H1 (cell line): ENCODE measurements at regions not wholly inside any gene's neighbourhood (a gene's known extent, or its start where the extent isn't known, plus 50 kb on each side); places are given as distances from the start of the nearest gene placed in this dataset.
A peak's percentile ranks its signal among the peaks of the same experiment; 100 is the strongest.

ENCODE experiments used
- CTCF ChIA-PET: fragments of 300-600 bp; sonication (Branson Sonifier 250); formaldehyde crosslinking; loops from one replicate; lab custom pipeline; 2021; ENCODE audit not compliant: partially characterized antibody; lab: Charles Lee
- POLR2A ChIA-PET: fragments of 300-600 bp; sonication (Branson Sonifier 250); formaldehyde crosslinking; loops from one replicate; lab custom pipeline; 2021; ENCODE audit warnings: inconsistent platforms; ENCODE audit not compliant: partially characterized antibody; lab: Charles Lee
- DNase-seq, 2 experiments: peaks; one replicate each; pipeline versions ENCODE4 v3.0.0 to v3.0.0-alpha.2; 2010 to 2022; ENCODE audit warnings: low spot score in 2 of 2, low read depth in 1 of 2, mixed read lengths in 1 of 2
- FAIRE-seq: peaks from 2 replicates; lab custom pipeline; 2011; peaks lifted over from hg19 to GRCh38; lab: Jason Lieb, UNC
- H2AFZ ChIP-seq: 2 replicates; pipeline ENCODE4 v1.8.1; 2012; ENCODE audit warnings: low read length, inconsistent platforms
- H2AK5ac ChIP-seq: 2 replicates; pipeline ENCODE4 v1.6.1; 2013; ENCODE audit warnings: low read depth, low read length
- H2BK120ac ChIP-seq: replicated peaks from 2 replicates; pipeline ENCODE3; 2013; ENCODE audit warnings: low read depth, low read length, inconsistent platforms
- H2BK12ac ChIP-seq: 2 replicates; pipeline ENCODE4 v1.6.1; 2013; ENCODE audit warnings: low read depth, low read length
- H2BK15ac ChIP-seq: 2 replicates; pipeline ENCODE4 v1.6.1; 2013; ENCODE audit warnings: low read length
- H2BK20ac ChIP-seq: 2 replicates; pipeline ENCODE4 v1.6.1; 2013; ENCODE audit warnings: low read length
- H2BK5ac ChIP-seq: 2 replicates; pipeline ENCODE4 v1.6.1; 2013; ENCODE audit warnings: low read depth, low read length
- H3K14ac ChIP-seq: 2 replicates; pipeline ENCODE4 v1.6.1; 2013; ENCODE audit warnings: inconsistent platforms; ENCODE audit not compliant: insufficient read length
- H3K18ac ChIP-seq: 2 replicates; pipeline ENCODE4 v1.6.1; 2013; ENCODE audit warnings: low read length; ENCODE audit errors: extremely low read depth
- H3K23ac ChIP-seq: 2 replicates; pipeline ENCODE4 v1.6.1; 2013; ENCODE audit warnings: inconsistent platforms; ENCODE audit not compliant: insufficient read length
- H3K23me2 ChIP-seq: 2 replicates; pipeline ENCODE4 v1.6.1; 2013; ENCODE audit warnings: low read depth, low read length
- H3K27ac ChIP-seq: 2 replicates; pipeline ENCODE4 v1.6.1; 2011; ENCODE audit warnings: low read depth, low read length, inconsistent platforms
- H3K27me3 ChIP-seq, 4 experiments: replicated peaks in 1 of 4; 1 replicate in 1 of 4; 2 replicates in 3 of 4; pipeline versions ENCODE4 v1.6.1 to v1.8.1; 2011 to 2013; ENCODE audit warnings: low read length in 3 of 4, mild to moderate bottlenecking in 3 of 4, inconsistent platforms in 2 of 4, mixed read lengths in 2 of 4, moderate library complexity in 1 of 4; ENCODE audit not compliant: control insufficient read depth in 3 of 4, insufficient read depth in 3 of 4; ENCODE audit errors: extremely low read depth in 1 of 4
- H3K36me3 ChIP-seq, 4 experiments: 2 replicates each; pipeline versions ENCODE4 v1.6.1 to v1.8.1; 2011 to 2013; ENCODE audit warnings: mild to moderate bottlenecking in 4 of 4, low read length in 3 of 4, moderate library complexity in 2 of 4, control low read depth in 1 of 4, inconsistent platforms in 1 of 4; ENCODE audit not compliant: insufficient read depth in 4 of 4, control insufficient read depth in 2 of 4
- H3K4ac ChIP-seq: replicated peaks from 2 replicates; pipeline ENCODE3; 2013; ENCODE audit warnings: low read length, low read depth, mixed read lengths, inconsistent platforms; ENCODE audit not compliant: insufficient read length
- H3K4me1 ChIP-seq, 4 experiments: replicated peaks in 1 of 4; 1 replicate in 1 of 4; 2 replicates in 3 of 4; pipeline versions ENCODE4 v1.6.1 to v1.8.1; 2011 to 2013; ENCODE audit warnings: low read length in 3 of 4, inconsistent platforms in 2 of 4, mixed read lengths in 1 of 4; ENCODE audit not compliant: insufficient read depth in 4 of 4, control insufficient read depth in 3 of 4
- H3K4me2 ChIP-seq, 2 experiments: 2 replicates each; pipeline versions ENCODE4 v1.6.1 to v1.8.1; 2011 to 2013; ENCODE audit warnings: low read depth in 2 of 2, low read length in 2 of 2, control low read depth in 1 of 2, inconsistent platforms in 1 of 2, mild to moderate bottlenecking in 1 of 2; ENCODE audit not compliant: insufficient read depth in 1 of 2
- H3K4me3 ChIP-seq, 4 experiments: fragments of 200-600, 300-600 bp in 1 of 4; sonication (generic), shearing (Covaris generic), sonication (Bioruptor Twin) in 1 of 4; 2 replicates each; pipeline versions ENCODE4 v1.5.1 to v1.8.1; 2011 to 2016; ENCODE audit warnings: low read length in 4 of 4, low read depth in 3 of 4, control low read depth in 2 of 4, inconsistent platforms in 2 of 4, mild to moderate bottlenecking in 2 of 4, mixed read lengths in 1 of 4, moderate library complexity in 1 of 4; ENCODE audit not compliant: insufficient read depth in 2 of 4; ENCODE audit errors: extremely low read depth in 1 of 4
- H3K56ac ChIP-seq: replicated peaks from 2 replicates; pipeline ENCODE3; 2013; ENCODE audit warnings: low read depth, mild to moderate bottlenecking, mixed read lengths, low read length, inconsistent platforms; ENCODE audit not compliant: insufficient read length
- H3K79me1 ChIP-seq: 2 replicates; pipeline ENCODE4 v1.6.1; 2013; ENCODE audit warnings: low read depth, low read length, control low read depth
- H3K79me2 ChIP-seq, 2 experiments: 2 replicates each; pipeline versions ENCODE4 v1.6.1 to v1.8.1; 2012 to 2013; ENCODE audit warnings: low read length in 2 of 2, mild to moderate bottlenecking in 2 of 2, inconsistent platforms in 1 of 2; ENCODE audit not compliant: insufficient read depth in 2 of 2, control insufficient read depth in 1 of 2
- H3K9ac ChIP-seq, 4 experiments: replicated peaks in 1 of 4; 1 replicate in 1 of 4; 2 replicates in 3 of 4; pipeline versions ENCODE4 v1.6.1 to v1.8.1; 2011 to 2013; ENCODE audit warnings: low read depth in 3 of 4, low read length in 3 of 4, control low read depth in 2 of 4, mild to moderate bottlenecking in 2 of 4, moderate library complexity in 2 of 4, inconsistent platforms in 1 of 4; ENCODE audit errors: extremely low read depth in 1 of 4
- H3K9me3 ChIP-seq, 2 experiments: 2 replicates each; pipeline versions ENCODE4 v1.6.1 to v1.8.1; 2012 to 2013; ENCODE audit warnings: mild to moderate bottlenecking in 2 of 2, moderate library complexity in 2 of 2, control low read depth in 1 of 2, inconsistent platforms in 1 of 2, low read depth in 1 of 2, low read length in 1 of 2, mixed read lengths in 1 of 2; ENCODE audit not compliant: insufficient read depth in 2 of 2
- H4K20me1 ChIP-seq, 2 experiments: replicated peaks in 1 of 2; 2 replicates each; pipeline versions ENCODE3 to v1.8.1; 2011 to 2013; ENCODE audit warnings: inconsistent platforms in 2 of 2, low read length in 2 of 2, mild to moderate bottlenecking in 1 of 2; ENCODE audit not compliant: insufficient read depth in 2 of 2, control insufficient read depth in 1 of 2
- H4K5ac ChIP-seq: 2 replicates; pipeline ENCODE4 v1.6.1; 2013; ENCODE audit warnings: low read length, low read depth, mixed read lengths, inconsistent platforms; ENCODE audit not compliant: insufficient read length
- H4K8ac ChIP-seq: 2 replicates; pipeline ENCODE4 v1.8.0; 2013; ENCODE audit warnings: mild to moderate bottlenecking, moderate library complexity, low read length, inconsistent platforms; ENCODE audit not compliant: insufficient read depth; ENCODE audit errors: extremely low read depth
- H4K91ac ChIP-seq: replicated peaks from 2 replicates; pipeline ENCODE3; 2013; ENCODE audit warnings: low read length, mixed read lengths, inconsistent platforms; ENCODE audit not compliant: insufficient read length
- WGBS, 2 experiments: shearing (Covaris generic) in 1 of 2; methylation state at CpG; one replicate each; pipeline versions ENCODE4 v1.1.6 to v1.1.7; 2013 to 2015; ENCODE audit warnings: low lambda C conversion rate in 2 of 2, mixed read lengths in 2 of 2, inconsistent platforms in 1 of 2, low coverage in 1 of 2, missing lambda C conversion rate in 1 of 2; ENCODE audit not compliant: insufficient replicate concordance in 2 of 2, insufficient coverage in 1 of 2, insufficient read length in 1 of 2; ENCODE audit errors: extremely low coverage in 1 of 2, missing lambda C conversion rate in 1 of 2; 5-methylcytosine and 5-hydroxymethylcytosine counted together

DNA sequence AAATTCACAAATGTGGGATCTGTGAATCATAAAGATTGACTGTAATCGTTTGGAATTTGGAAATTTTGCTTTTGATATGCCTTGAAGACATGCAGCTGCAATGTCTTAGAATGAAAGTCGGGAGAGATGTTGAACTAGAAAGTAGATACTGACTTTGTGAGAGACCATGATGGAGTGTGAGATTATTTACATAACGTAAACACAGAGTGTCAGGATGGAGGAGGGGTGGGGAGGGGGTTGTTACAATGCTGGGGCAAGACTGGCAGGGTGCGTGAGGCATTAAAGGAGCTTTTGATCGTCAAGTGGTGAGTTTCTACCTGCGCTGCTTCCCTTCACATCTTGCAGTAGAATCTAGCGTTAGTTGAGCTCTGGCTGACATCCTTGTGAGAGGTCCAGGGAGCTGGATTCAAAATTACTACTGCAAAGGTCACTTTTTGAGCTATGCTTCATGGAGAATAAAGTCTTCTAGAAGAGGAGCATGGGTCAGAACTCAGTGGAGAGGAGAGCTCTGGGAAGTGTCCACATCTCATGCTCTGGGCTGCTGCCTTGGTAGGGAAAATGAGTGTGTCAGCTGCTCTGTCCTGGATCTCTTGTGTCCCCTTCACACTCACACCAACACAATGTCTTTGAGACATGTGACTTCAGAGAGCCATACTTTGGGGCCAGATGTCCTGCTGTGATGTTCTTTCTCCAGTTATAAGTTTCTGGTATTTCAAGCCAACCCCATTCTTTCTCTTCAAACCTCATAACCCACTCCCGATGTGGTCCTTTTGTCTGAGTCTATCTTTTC is 105.2 kb upstream of the CITED2 start:
- Histone ChIP-seq H3K36me3 (no peaks in the 10 kb centered on the region), H2BK12ac (peak overlapping the region; percentile 60), H2AK5ac (peak overlapping the region; percentile 41), H4K20me1 (no peaks in the 10 kb centered on the region), H3K56ac (no peak overlapping the region), H3K4me3 (no peak overlapping the region; a peak in 1 of 8 replicates), H3K4ac (no peak overlapping the region), H3K18ac (no peak overlapping the region; the same call in 1 of the 2 replicates), H2BK5ac (no peak overlapping the region), H4K5ac (peak overlapping the region; percentile 40), H3K23me2 (no peaks in the 10 kb centered on the region), H3K27ac (no peak overlapping the region), H2AFZ (no peak overlapping the region), H3K79me1 (no peaks in the 10 kb centered on the region), H3K14ac (no peak overlapping the region), H3K9me3 (no peaks in the 10 kb centered on the region), H3K4me2 (peak overlapping the region in 1 of 2 experiments; percentile 3; a peak in 2 of 4 replicates), H3K4me1 (peaks cover 7 to 28% (median 23%) of the 10 kb centered on the region in 4 experiments), H2BK120ac (no peak overlapping the region), H3K23ac (no peak overlapping the region), H4K91ac (peak overlapping the region; percentile 38), H2BK15ac (no peak overlapping the region; the same call in 1 of the 2 replicates), H3K9ac (no peak overlapping the region), H4K8ac (no peak overlapping the region), H3K79me2 (no peaks in the 10 kb centered on the region), H3K27me3 (no peaks in the 10 kb centered on the region), H2BK20ac (peak overlapping the region; percentile 68; the same call in 1 of the 2 replicates)
- ChIA-PET CTCF (interaction anchor here (0.7 to 2.3 kb wide), 3 partner anchors 76 to 512 kb away, joined by 3 to 5 read pairs (median 3); no protein-coding TSS in a partner anchor), POLR2A (interaction anchor here (1.0 to 4.2 kb wide), 3 partner anchors 104 to 136 kb away, joined by 3 to 33 read pairs (median 3); partner anchors contain the start of gene CITED2)
- DNase-seq, result no peak
- no peak for FAIRE-seq
- 77% methylated on average over 8 of the region's 8 CpGs; no CpG with 5 or more reads in 1 of the 2 experiments for WGBS, 2 experiments
